BE2C (cell line): ENCODE measurements at regions not wholly inside any gene's neighbourhood (a gene's known extent, or its start where the extent isn't known, plus 50 kb on each side); places are given as distances from the start of the nearest gene placed in this dataset.

Source experiments
- DNase-seq: peaks from one replicate; pipeline ENCODE4 v3.0.0-alpha.2; 2020
- H3K27me3 ChIP-seq: fragments of 250-450 bp; sonication (Bioruptor Pico); 2 replicates; pipeline ENCODE4 v1.5.1; 2020; ENCODE audit warnings: mild to moderate bottlenecking
- H3K36me3 ChIP-seq: fragments of 250-450 bp; sonication (Bioruptor Pico); 2 replicates; pipeline ENCODE4 v1.5.1; 2020; ENCODE audit warnings: mild to moderate bottlenecking
- H3K4me1 ChIP-seq: fragments of 250-450 bp; sonication (Bioruptor Pico); 2 replicates; pipeline ENCODE4 v1.5.1; 2020
- H3K4me3 ChIP-seq: 2 replicates; pipeline ENCODE4 v1.5.1; 2011; ENCODE audit warnings: low read depth, low read length
- H3K9me3 ChIP-seq: fragments of 250-450 bp; sonication (Bioruptor Pico); 2 replicates; pipeline ENCODE4 v1.5.1; 2020
- TF ChIP-seq, protein P1 (sequence below): IDR thresholded peaks from 2 replicates; pipeline ENCODE4 v1.5.1; 2012; ENCODE audit warnings: mild to moderate bottlenecking, low read depth, low read length

GRCh38 chr3:146894406-146894805, 289.3 kb upstream of the PLSCR5 start:
- Histone ChIP-seq H3K4me3 (no peak overlapping the region), H3K27me3 (no peaks in the 10 kb centered on the region), H3K36me3 (no peaks in the 10 kb centered on the region), H3K4me1 (no peaks in the 10 kb centered on the region), H3K9me3 (peaks cover 3% of the 10 kb centered on the region; the same call in 1 of the 2 replicates)
- TF ChIP-seq, protein P1, sequence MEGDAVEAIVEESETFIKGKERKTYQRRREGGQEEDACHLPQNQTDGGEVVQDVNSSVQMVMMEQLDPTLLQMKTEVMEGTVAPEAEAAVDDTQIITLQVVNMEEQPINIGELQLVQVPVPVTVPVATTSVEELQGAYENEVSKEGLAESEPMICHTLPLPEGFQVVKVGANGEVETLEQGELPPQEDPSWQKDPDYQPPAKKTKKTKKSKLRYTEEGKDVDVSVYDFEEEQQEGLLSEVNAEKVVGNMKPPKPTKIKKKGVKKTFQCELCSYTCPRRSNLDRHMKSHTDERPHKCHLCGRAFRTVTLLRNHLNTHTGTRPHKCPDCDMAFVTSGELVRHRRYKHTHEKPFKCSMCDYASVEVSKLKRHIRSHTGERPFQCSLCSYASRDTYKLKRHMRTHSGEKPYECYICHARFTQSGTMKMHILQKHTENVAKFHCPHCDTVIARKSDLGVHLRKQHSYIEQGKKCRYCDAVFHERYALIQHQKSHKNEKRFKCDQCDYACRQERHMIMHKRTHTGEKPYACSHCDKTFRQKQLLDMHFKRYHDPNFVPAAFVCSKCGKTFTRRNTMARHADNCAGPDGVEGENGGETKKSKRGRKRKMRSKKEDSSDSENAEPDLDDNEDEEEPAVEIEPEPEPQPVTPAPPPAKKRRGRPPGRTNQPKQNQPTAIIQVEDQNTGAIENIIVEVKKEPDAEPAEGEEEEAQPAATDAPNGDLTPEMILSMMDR: no peak
- DNase-seq: no peak

GRCh38 chr3:146892041-146892440, 286.9 kb upstream of the PLSCR5 start:
- Histone ChIP-seq H3K27me3 (no peaks in the 10 kb centered on the region), H3K4me3 (no peak overlapping the region), H3K36me3 (no peaks in the 10 kb centered on the region), H3K4me1 (no peaks in the 10 kb centered on the region), H3K9me3 (peaks cover 3% of the 10 kb centered on the region; the same call in 1 of the 2 replicates)
- TF ChIP-seq, protein P1: no peak
- no peak for DNase-seq

- no peak for DNase-seq
- TF ChIP-seq, protein P1: no peak
- Histone ChIP-seq H3K36me3 (no peaks in the 10 kb centered on the region), H3K27me3 (no peaks in the 10 kb centered on the region), H3K9me3 (no peaks in the 10 kb centered on the region), H3K4me1 (no peaks in the 10 kb centered on the region), H3K4me3 (no peak overlapping the region)
Measured at GRCh38 chr3:146889626-146890025, 284.5 kb upstream of the PLSCR5 start.

- TF ChIP-seq, protein P1: no peak
- no peaks in the 10 kb centered on the region for H3K36me3 ChIP-seq
- no peaks in the 10 kb centered on the region for H3K27me3 ChIP-seq
- DNase-seq: no peak
- no peaks in the 10 kb centered on the region for H3K4me1 ChIP-seq
- H3K4me3 ChIP-seq: no peak overlapping the region
- no peaks in the 10 kb centered on the region for H3K9me3 ChIP-seq
Measured at GRCh38 chr3:146888176-146888575, 283.0 kb upstream of the PLSCR5 start.

- TF ChIP-seq, protein P1: no peak
- no peaks in the 10 kb centered on the region for H3K9me3 ChIP-seq
Measured at GRCh38 chr3:146884721-146885120, 279.6 kb upstream of the PLSCR5 start.

GRCh38 chr3:146884296-146884695, 279.1 kb upstream of the PLSCR5 start:
- TF ChIP-seq, protein P1: no peak
- Histone ChIP-seq H3K4me1 (no peaks in the 10 kb centered on the region), H3K9me3 (no peaks in the 10 kb centered on the region), H3K4me3 (no peak overlapping the region), H3K36me3 (no peaks in the 10 kb centered on the region), H3K27me3 (no peaks in the 10 kb centered on the region)
- no peak for DNase-seq

More at GRCh38 chr3:146884721-146885120, 279.6 kb upstream of the PLSCR5 start:
- no peak for DNase-seq
- H3K4me1 ChIP-seq: no peaks in the 10 kb centered on the region
- H3K27me3 ChIP-seq: no peaks in the 10 kb centered on the region
- H3K36me3 ChIP-seq: no peaks in the 10 kb centered on the region
- no peak overlapping the region for H3K4me3 ChIP-seq
